T1000 (cell line): ENCODE measurements at regions not wholly inside any gene's neighbourhood (a gene's known extent, or its start where the extent isn't known, plus 50 kb on each side); places are given as distances from the start of the nearest gene placed in this dataset.

Source experiments
- DNase-seq: peaks from one replicate; lab custom pipeline; 2025; ENCODE audit warnings: mixed read lengths; lab: John Stamatoyannopoulos, UW

- no peak for DNase-seq
Observed at GRCh38 chrX:4878640-4879039, 1165.2 kb upstream of the PRKX start.

- no peak for DNase-seq
Observed at GRCh38 chrX:4876268-4876667, 1162.8 kb upstream of the PRKX start.

- no peak for DNase-seq
Observed at GRCh38 chrX:4851534-4851933, 1138.1 kb upstream of the PRKX start.

GRCh38 chrX:4850312-4850711 lies 1136.9 kb upstream of the PRKX start:
- no peak for DNase-seq

GRCh38 chrX:4844376-4844775 lies 1130.9 kb upstream of the PRKX start:
- DNase-seq = no peak

- DNase-seq = no peak
Observed at GRCh38 chrX:4841216-4841745, 1127.8 kb upstream of the PRKX start.

GRCh38 chrX:4831574-4831973 lies 1118.1 kb upstream of the PRKX start:
- DNase-seq = no peak

- DNase-seq = no peak
Observed at GRCh38 chrX:4830880-4831557, 1117.6 kb upstream of the PRKX start.

GRCh38 chrX:4825550-4825949 lies 1112.1 kb upstream of the PRKX start:
- no peak for DNase-seq

- no peak for DNase-seq
Observed at GRCh38 chrX:4809571-4809970, 1096.1 kb upstream of the PRKX start.

- DNase-seq = no peak
Observed at GRCh38 chrX:4805502-4805901, 1092.1 kb upstream of the PRKX start.

- no peak for DNase-seq
Observed at GRCh38 chrX:4800756-4801155, 1087.3 kb upstream of the PRKX start.

- DNase-seq = no peak
Observed at GRCh38 chrX:4787971-4788370, 1074.5 kb upstream of the PRKX start.

- DNase-seq = no peak
Observed at GRCh38 chrX:4764888-4765287, 1051.4 kb upstream of the PRKX start.

- no peak for DNase-seq
Observed at GRCh38 chrX:4762196-4762595, 1048.7 kb upstream of the PRKX start.

- no peak for DNase-seq
Observed at GRCh38 chrX:4754878-4755604, 1041.6 kb upstream of the PRKX start.

GRCh38 chrX:4741024-4741423 lies 1027.6 kb upstream of the PRKX start:
- DNase-seq = no peak

GRCh38 chrX:4735299-4735698 lies 1021.9 kb upstream of the PRKX start:
- DNase-seq = no peak

GRCh38 chrX:4710618-4711433 lies 997.4 kb upstream of the PRKX start:
- no peak for DNase-seq

GRCh38 chrX:4708970-4709760 lies 995.7 kb upstream of the PRKX start:
- DNase-seq = no peak

- DNase-seq = no peak
Observed at GRCh38 chrX:4706961-4707360, 993.5 kb upstream of the PRKX start.

- DNase-seq = no peak
Observed at GRCh38 chrX:4690521-4690920, 977.1 kb upstream of the PRKX start.
